T-helper 2 cell treated with Interferon-gamma antibody and Interleukin-4, amounts not matched to agents 5 μg/mL and 100 μg/mL, for 36 hours (primary cell): ENCODE measurements at regions not wholly inside any gene's neighbourhood (a gene's known extent, or its start where the extent isn't known, plus 50 kb on each side); places are given as distances from the start of the nearest gene placed in this dataset.

Source experiments
- DNase-seq: peaks from one replicate; pipeline ENCODE4 v3.0.0; 2021; ENCODE audit warnings: low spot score
- H3K27ac Mint-ChIP-seq: one replicate; pipeline ENCODE4 v1.8.0; 2021; ENCODE audit warnings: mild to moderate bottlenecking, mixed read lengths
- H3K27me3 Mint-ChIP-seq: one replicate; pipeline ENCODE4 v1.8.0; 2021; ENCODE audit warnings: low read depth, mixed read lengths
- H3K36me3 Mint-ChIP-seq: one replicate; pipeline ENCODE4 v1.8.0; 2021; ENCODE audit warnings: low read depth, mixed read lengths
- H3K4me1 Mint-ChIP-seq: one replicate; pipeline ENCODE4 v1.8.0; 2021; ENCODE audit warnings: low read depth, mixed read lengths
- H3K4me3 Mint-ChIP-seq: one replicate; pipeline ENCODE4 v1.8.0; 2022; ENCODE audit warnings: mild to moderate bottlenecking, moderate library complexity, mixed read lengths
- H3K9me3 Mint-ChIP-seq: one replicate; pipeline ENCODE4 v1.8.0; 2021; ENCODE audit warnings: mixed read lengths

GRCh38 chr6:40695750-40696415 is 108.7 kb upstream of the LRFN2 start:
- H3K27ac Mint-ChIP-seq = no peak overlapping the region

GRCh38 chr6:40695114-40695513 is 108.0 kb upstream of the LRFN2 start:
- no peaks in the 10 kb centered on the region for H3K9me3 Mint-ChIP-seq
- H3K27ac Mint-ChIP-seq = no peak overlapping the region
- no peaks in the 10 kb centered on the region for H3K4me1 Mint-ChIP-seq
- H3K36me3 Mint-ChIP-seq = no peaks in the 10 kb centered on the region
- peaks cover 5% of the 10 kb centered on the region for H3K27me3 Mint-ChIP-seq
- no peak for DNase-seq
- no peak overlapping the region for H3K4me3 Mint-ChIP-seq

More at GRCh38 chr6:40695750-40696415, 108.7 kb upstream of the LRFN2 start:
- H3K4me3 Mint-ChIP-seq = no peak overlapping the region
- no peak for DNase-seq
- no peaks in the 10 kb centered on the region for H3K4me1 Mint-ChIP-seq
- H3K27me3 Mint-ChIP-seq = peaks cover 5% of the 10 kb centered on the region
- no peaks in the 10 kb centered on the region for H3K36me3 Mint-ChIP-seq
- no peaks in the 10 kb centered on the region for H3K9me3 Mint-ChIP-seq

- DNase-seq = no peak
- H3K4me3 Mint-ChIP-seq = no peak overlapping the region
- no peaks in the 10 kb centered on the region for H3K4me1 Mint-ChIP-seq
- H3K9me3 Mint-ChIP-seq = no peaks in the 10 kb centered on the region
- no peaks in the 10 kb centered on the region for H3K36me3 Mint-ChIP-seq
- no peaks in the 10 kb centered on the region for H3K27me3 Mint-ChIP-seq
- no peak overlapping the region for H3K27ac Mint-ChIP-seq
Observed at GRCh38 chr6:40693768-40694167, 106.6 kb upstream of the LRFN2 start.

- Mint-ChIP-seq H3K27ac (no peak overlapping the region), H3K9me3 (no peaks in the 10 kb centered on the region)
Observed at GRCh38 chr6:40692337-40692736, 105.2 kb upstream of the LRFN2 start.

GRCh38 chr6:40689185-40689584 is 102.0 kb upstream of the LRFN2 start:
- no peaks in the 10 kb centered on the region for H3K36me3 Mint-ChIP-seq
- no peak overlapping the region for H3K4me3 Mint-ChIP-seq
- peaks cover 12% of the 10 kb centered on the region for H3K27me3 Mint-ChIP-seq
- no peaks in the 10 kb centered on the region for H3K4me1 Mint-ChIP-seq
- no peak overlapping the region for H3K27ac Mint-ChIP-seq
- no peak for DNase-seq
- no peaks in the 10 kb centered on the region for H3K9me3 Mint-ChIP-seq

More at GRCh38 chr6:40692337-40692736, 105.2 kb upstream of the LRFN2 start:
- no peak for DNase-seq
- H3K4me1 Mint-ChIP-seq = no peaks in the 10 kb centered on the region
- H3K27me3 Mint-ChIP-seq = peaks cover 2% of the 10 kb centered on the region
- no peaks in the 10 kb centered on the region for H3K36me3 Mint-ChIP-seq
- H3K4me3 Mint-ChIP-seq = no peak overlapping the region

GRCh38 chr6:40688214-40688761 is 101.1 kb upstream of the LRFN2 start:
- Mint-ChIP-seq H3K27ac (no peak overlapping the region), H3K36me3 (no peaks in the 10 kb centered on the region), H3K4me3 (no peak overlapping the region), H3K9me3 (no peaks in the 10 kb centered on the region), H3K27me3 (peaks cover 12% of the 10 kb centered on the region), H3K4me1 (no peaks in the 10 kb centered on the region)
- no peak for DNase-seq

GRCh38 chr6:40685862-40686261 is 98.7 kb upstream of the LRFN2 start:
- peaks cover 19% of the 10 kb centered on the region for H3K27me3 Mint-ChIP-seq
- no peaks in the 10 kb centered on the region for H3K4me1 Mint-ChIP-seq
- no peak for DNase-seq
- no peaks in the 10 kb centered on the region for H3K36me3 Mint-ChIP-seq
- no peak overlapping the region for H3K4me3 Mint-ChIP-seq
- no peak overlapping the region for H3K27ac Mint-ChIP-seq
- no peaks in the 10 kb centered on the region for H3K9me3 Mint-ChIP-seq

GRCh38 chr6:40681622-40682021 is 94.5 kb upstream of the LRFN2 start:
- peaks cover 15% of the 10 kb centered on the region for H3K27me3 Mint-ChIP-seq
- DNase-seq = no peak
- no peak overlapping the region for H3K27ac Mint-ChIP-seq
- no peaks in the 10 kb centered on the region for H3K4me1 Mint-ChIP-seq
- no peaks in the 10 kb centered on the region for H3K36me3 Mint-ChIP-seq
- H3K4me3 Mint-ChIP-seq = no peak overlapping the region
- no peaks in the 10 kb centered on the region for H3K9me3 Mint-ChIP-seq

- Mint-ChIP-seq H3K9me3 (no peaks in the 10 kb centered on the region), H3K27me3 (peaks cover 7% of the 10 kb centered on the region), H3K27ac (no peak overlapping the region), H3K4me1 (no peaks in the 10 kb centered on the region), H3K4me3 (no peak overlapping the region), H3K36me3 (no peaks in the 10 kb centered on the region)
- no peak for DNase-seq
Observed at GRCh38 chr6:40678941-40679340, 91.8 kb upstream of the LRFN2 start.

GRCh38 chr6:40674170-40674569 is 87.0 kb upstream of the LRFN2 start:
- Mint-ChIP-seq H3K27ac (no peak overlapping the region), H3K9me3 (no peaks in the 10 kb centered on the region), H3K27me3 (no peaks in the 10 kb centered on the region), H3K4me3 (no peak overlapping the region), H3K4me1 (no peaks in the 10 kb centered on the region), H3K36me3 (no peaks in the 10 kb centered on the region)
- no peak for DNase-seq

GRCh38 chr6:40672087-40672486 is 84.9 kb upstream of the LRFN2 start:
- no peaks in the 10 kb centered on the region for H3K4me1 Mint-ChIP-seq

GRCh38 chr6:40671694-40672050 is 84.5 kb upstream of the LRFN2 start:
- H3K4me1 Mint-ChIP-seq = no peaks in the 10 kb centered on the region
- no peaks in the 10 kb centered on the region for H3K36me3 Mint-ChIP-seq
- H3K27me3 Mint-ChIP-seq = no peaks in the 10 kb centered on the region
- DNase-seq = no peak
- H3K27ac Mint-ChIP-seq = no peak overlapping the region
- no peak overlapping the region for H3K4me3 Mint-ChIP-seq
- no peaks in the 10 kb centered on the region for H3K9me3 Mint-ChIP-seq

More at GRCh38 chr6:40672087-40672486, 84.9 kb upstream of the LRFN2 start:
- no peak overlapping the region for H3K4me3 Mint-ChIP-seq
- no peak overlapping the region for H3K27ac Mint-ChIP-seq
- DNase-seq = no peak
- H3K36me3 Mint-ChIP-seq = no peaks in the 10 kb centered on the region
- no peaks in the 10 kb centered on the region for H3K9me3 Mint-ChIP-seq
- no peaks in the 10 kb centered on the region for H3K27me3 Mint-ChIP-seq

- no peak overlapping the region for H3K4me3 Mint-ChIP-seq
- no peaks in the 10 kb centered on the region for H3K27me3 Mint-ChIP-seq
- H3K27ac Mint-ChIP-seq = no peak overlapping the region
- no peaks in the 10 kb centered on the region for H3K9me3 Mint-ChIP-seq
- no peaks in the 10 kb centered on the region for H3K4me1 Mint-ChIP-seq
- DNase-seq = no peak
- no peaks in the 10 kb centered on the region for H3K36me3 Mint-ChIP-seq
Observed at GRCh38 chr6:40671001-40671693, 84.0 kb upstream of the LRFN2 start.

GRCh38 chr6:40669343-40669742 is 82.2 kb upstream of the LRFN2 start:
- no peaks in the 10 kb centered on the region for H3K36me3 Mint-ChIP-seq
- no peak for DNase-seq
- H3K4me1 Mint-ChIP-seq = no peaks in the 10 kb centered on the region
- peaks cover 12% of the 10 kb centered on the region for H3K9me3 Mint-ChIP-seq
- H3K27me3 Mint-ChIP-seq = no peaks in the 10 kb centered on the region
- H3K4me3 Mint-ChIP-seq = no peak overlapping the region
- H3K27ac Mint-ChIP-seq = no peak overlapping the region
